ENCODE measurements at regions not wholly inside any gene's neighbourhood (a gene's known extent, or its start where the extent isn't known, plus 50 kb on each side); places are given as distances from the start of the nearest gene placed in this dataset.
"Not testable (repeated sequence)": the region's sequence is repeated elsewhere in the genome, so short reads cannot be mapped to it uniquely, and the experiment has no call there.

GRCh38 chr12:5096241-5096924, 52.7 kb downstream of the KCNA5 start:
- no peak for DNase-seq

DNA sequence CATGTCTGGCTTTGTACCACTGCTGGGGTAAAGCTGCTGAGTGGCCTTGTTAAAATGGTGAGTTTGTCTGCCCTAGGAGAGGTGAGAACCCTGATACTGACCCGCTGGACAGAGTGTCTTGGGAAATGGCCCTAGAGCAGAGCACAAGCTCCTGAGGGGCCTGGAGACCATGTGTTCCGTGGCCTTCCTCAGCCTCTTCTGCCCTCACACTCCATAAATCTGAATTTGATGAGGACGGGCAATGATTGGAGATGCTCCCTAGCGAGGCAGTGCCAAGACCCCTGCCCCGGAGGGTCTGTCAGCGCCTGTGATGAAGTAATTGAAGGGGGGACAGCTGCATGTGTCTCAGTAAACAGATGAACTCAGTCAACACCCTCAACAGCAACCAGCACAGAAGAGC, 54.1 kb downstream of the KCNA5 start:
- DNase-seq, result no peak

DNA sequence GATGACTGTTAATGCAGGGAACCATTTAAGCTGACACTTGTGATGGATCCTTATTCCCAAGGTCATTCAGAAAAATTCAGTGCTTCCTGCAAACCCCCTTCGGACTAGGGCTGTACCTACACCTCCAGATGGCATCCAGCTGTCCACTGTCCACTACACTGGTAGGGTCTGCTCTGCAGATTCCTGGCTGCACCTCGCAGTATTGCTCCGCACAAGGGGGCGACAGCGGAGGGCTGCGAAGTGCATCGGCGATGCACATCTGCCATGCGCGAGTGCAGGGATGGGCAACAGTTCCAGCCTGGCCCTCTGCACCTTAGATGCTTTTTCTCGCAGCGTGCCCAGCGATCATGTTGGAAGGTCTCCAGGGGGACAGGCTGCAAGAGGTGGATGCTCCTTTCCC, 55.5 kb downstream of the KCNA5 start:
- no peak for DNase-seq

DNA sequence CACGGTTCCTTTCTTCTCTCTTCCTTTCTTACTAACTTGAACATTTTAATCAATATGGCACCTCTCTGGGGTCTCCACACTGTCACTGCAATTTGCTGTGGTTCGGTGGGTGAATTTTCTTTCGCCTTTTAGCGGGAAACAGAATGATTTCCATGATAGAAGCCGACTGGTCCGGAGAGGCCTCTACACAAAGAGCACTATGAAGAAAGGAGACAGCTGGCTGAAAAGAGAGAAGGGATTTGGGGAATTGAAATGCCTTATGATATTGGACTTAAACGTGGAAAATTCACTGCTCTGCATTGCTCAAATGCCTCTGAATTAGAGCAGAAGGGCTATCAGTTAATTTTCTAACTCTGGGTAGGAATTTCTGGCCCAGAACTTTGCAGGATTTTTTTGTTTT, 55.9 kb downstream of the KCNA5 start:
- DNase-seq, result peak; percentile 13

DNA sequence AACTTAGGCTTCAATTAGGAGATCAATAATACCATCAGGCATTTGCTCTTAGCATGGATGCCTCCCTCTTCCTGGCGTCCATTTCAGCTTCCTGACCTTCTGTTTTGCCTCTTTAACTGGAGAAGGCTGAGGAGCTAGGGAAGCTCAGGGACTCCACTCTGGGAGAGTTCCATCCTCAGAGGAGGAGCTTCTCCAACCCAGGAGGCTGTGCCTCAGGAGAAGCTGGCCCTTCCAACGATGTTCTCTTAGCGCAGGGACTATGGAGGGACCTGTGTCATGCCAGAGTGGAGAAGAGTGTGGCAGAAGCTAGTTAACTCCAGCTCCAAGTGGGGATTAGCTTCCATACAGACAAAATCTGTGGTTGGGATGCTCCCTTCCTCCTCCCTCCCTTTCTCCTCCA, 58.0 kb downstream of the KCNA5 start:
- no peak for DNase-seq

DNA sequence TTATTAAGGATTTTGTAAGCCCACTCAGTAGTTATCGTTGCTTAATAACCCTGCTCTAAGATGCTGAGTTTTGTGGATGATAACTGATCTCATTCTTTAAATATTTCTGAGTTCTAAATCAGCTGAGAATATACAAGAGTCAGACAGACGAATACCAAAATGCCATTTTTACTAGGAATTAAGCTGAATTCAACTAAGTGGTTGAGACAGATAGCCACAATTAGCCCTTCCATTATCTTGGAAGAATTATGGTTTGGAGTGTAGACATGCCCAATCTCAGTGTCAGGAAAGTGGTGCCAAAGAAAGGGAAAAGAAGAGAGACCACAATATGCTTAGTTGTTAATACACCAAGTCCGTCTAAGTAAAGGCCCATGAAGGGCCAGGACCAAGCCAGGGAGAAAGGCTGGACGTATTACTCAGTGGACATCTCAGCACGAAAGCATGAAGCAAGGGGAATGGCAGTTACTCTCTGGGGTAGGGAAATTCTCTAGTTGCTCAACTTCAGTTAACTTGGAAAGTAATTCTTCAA, 58.6 kb downstream of the KCNA5 start:
- no peak for DNase-seq

- DNase-seq, result no peak
These were observed 59.1 kb downstream of the KCNA5 start for GRCh38 chr12:5102806-5103205.

DNA sequence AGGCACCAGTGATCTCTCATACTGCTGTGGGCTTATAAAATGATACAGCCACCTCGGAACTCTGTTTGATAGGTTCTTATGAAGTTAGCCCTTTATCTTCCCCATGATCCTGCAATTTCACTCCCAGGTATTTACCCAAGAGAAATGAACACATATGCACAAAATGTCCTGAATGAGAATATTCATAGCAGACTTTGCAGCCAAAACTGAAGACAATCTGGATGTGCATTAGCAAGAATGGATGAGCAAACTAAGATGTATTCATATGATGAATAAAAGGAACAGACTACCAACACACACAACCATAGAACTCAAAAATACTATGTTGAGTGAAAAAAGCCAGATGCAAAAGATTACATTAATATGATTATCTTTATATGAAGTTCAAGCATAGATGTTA, 66.7 kb downstream of the KCNA5 start:
- no peak for DNase-seq

- no peak for DNase-seq
These were observed 70.8 kb downstream of the KCNA5 start for GRCh38 chr12:5114436-5114835.

DNA sequence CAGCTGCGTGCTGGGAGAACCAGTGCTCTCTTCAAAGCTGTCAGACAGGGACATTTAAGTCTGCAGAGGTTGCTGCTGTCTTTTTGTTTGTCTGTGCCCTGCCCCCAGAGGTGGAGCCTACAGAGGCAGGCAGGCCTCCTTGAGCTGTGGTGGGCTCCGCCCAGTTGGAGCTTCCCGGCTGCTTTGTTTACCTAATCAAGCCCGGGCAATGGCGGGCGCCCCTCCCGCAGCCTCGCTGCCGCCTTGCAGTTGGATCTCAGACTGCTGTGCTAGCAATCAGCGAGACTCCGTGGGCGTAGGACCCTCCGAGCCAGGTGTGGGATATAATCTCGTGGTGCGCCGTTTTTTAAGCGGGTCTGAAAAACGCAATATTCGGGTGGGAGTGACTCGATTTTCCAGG, 78.1 kb downstream of the KCNA5 start:
- DNase-seq, result not testable (repeated sequence)

DNA sequence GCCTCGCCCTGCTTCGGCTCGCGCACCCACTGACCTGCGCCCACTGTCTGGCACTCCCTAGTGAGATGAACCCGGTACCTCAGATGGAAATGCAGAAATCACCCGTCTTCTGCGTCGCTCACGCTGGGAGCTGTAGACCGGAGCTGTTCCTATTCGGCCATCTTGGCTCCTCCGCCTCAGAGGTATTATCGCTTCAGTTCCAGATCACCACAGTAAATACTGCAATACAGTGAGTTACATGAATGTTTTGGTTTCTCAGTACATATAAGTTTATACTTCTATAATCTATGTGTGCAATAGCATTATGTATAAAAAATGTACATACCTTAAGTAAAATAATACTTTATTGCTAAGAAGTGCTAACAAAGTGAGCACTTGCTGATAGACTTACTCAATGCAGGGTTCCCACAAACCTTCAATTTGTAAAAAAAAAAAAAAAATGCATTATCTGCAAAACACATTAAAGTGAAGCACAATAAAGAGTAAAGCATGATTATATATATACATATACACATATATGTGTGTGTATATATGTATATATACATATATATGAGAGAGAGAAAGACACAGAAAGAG, 78.7 kb downstream of the KCNA5 start:
- DNase-seq, result not testable (repeated sequence)

DNA sequence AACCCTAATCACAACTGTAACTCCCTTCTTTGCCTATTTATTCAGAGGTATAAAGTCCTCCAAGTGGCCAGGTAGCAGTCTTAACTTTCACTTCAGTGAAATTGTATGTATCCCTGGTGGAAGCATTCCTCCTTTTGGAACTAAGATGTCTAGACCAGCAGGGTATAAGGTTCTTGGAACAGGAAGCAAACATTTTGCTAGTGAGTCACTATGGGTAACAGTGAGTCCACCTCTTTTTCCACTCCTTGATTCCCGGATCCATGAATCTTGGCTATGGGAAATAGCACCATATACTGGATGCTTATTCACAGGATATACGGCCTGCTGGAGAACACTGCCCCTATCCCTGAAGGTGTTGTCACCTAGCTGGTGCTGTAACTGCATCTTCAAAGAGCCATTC, 80.2 kb downstream of the KCNA5 start:
- no peak for DNase-seq

DNA sequence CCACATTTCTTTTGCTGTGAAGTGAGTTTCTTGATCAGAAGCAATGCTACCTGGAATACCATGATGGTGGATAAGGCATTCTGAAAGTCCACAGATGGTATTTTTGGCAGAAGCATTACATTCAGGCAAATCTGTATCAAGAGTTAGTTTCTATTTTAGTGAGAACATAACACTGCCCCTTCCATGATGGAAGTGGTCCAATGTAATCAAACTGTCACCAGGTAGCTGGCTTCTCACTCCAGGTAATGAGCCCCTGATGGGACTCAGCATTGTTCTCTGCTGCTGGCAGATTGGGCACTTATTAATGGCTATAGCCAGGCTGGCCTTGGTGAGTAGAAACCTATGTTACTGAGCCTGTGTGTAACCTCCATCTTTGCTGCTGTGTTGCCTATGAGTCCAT, 80.7 kb downstream of the KCNA5 start:
- no peak for DNase-seq

DNA sequence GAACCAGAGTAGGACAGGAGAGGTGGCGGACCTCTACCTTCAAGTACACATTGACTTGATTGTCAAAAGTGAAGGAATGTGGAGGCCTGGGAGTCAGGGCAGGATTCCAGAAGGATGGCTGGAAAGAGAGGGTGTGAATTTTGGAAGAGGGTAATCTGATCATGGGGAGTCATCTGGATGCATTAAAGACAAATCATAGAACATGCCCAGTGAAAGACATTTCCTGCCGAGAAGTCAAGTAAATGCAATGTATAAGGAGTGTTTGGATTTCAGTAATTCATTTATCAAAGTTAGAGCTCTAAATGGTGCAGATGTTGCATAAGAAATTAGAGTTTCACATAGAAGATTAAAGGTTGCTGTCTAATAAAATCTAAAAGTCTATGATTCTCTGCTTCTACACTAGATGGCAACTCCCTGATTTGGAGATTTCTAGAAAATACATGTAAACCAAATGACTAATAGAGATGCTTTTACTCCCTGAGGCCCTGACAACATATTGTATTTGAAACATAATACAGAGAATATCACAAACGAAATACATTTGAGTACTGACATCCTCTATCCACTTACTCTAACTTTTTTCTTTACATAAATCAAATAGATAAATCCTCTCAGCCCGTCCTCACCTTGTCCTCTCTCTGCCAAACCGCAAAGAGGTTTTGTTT, 91.3 kb downstream of the KCNA5 start:
- DNase-seq, result no peak

- DNase-seq, result no peak
These were observed 94.6 kb downstream of the KCNA5 start for GRCh38 chr12:5138256-5138655.

DNA sequence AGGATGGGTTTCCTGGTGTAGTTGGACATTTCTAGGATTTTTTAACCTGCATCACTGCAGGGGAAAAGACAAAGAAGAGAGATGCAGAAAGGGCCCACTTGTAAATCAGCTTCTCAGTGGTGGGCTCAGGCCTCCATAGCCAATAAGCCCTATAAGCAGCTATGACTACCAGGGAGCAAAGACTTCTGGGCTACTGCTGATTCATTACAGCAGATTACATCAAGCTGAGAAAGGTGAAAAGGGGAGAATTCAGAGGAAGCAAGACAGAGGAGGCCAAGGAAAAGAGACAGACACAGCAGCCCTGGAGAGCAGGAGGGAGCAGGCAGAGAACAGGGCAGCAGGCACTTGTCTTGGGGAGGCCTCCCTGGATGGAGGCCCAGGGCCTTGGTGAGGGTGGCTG, 95.2 kb downstream of the KCNA5 start:
- no peak for DNase-seq

GRCh38 chr12:5139751-5140150, 96.1 kb downstream of the KCNA5 start:
- no peak for DNase-seq

- DNase-seq, result no peak
These were observed 96.5 kb downstream of the KCNA5 start for GRCh38 chr12:5140190-5140589.

- no peak for DNase-seq
These were observed 105.2 kb downstream of the KCNA5 start for GRCh38 chr12:5148880-5149279.

DNA sequence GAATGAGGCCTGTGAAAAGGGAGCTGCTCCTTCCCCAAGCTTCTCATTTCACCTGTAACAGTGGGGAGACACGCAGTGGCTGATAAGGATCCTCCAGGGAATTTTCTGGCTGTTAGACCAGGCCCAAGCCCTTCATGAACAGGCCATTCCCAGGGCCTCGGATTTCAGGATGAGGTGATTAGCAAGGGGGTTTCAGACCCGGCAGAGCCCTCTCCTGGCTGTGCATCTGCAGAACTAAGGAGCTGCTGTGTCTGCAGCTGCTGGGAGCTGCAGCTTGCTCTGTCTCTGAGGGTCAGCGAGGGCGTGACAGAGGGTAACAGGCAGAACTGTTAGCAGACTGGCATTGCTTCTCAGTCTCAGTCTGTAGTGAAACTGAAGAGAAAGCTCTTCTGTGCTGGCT, 110.4 kb downstream of the KCNA5 start:
- DNase-seq, result no peak

- DNase-seq, result no peak
These were observed 112.2 kb downstream of the KCNA5 start for GRCh38 chr12:5155866-5156265.

DNA sequence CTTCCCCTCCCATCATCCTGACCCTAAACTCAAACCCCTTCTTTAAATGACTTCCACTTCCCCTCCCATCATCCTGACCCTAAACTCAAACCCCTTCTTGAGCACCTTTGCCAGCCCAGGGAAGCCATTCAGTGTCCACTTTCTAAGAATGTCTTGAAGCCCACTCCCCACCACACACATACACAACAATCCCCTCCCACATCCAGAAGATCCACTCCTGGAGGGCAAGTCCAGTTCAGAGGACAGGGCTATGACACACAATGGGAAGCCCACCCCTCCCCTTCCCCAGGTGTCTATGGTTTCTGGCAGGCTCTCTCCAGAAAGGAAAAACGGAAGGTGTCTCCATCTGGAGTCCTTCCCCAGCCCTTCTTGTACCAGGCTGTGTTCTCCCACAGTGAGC, 117.1 kb downstream of the KCNA5 start:
- DNase-seq, result no peak

DNA sequence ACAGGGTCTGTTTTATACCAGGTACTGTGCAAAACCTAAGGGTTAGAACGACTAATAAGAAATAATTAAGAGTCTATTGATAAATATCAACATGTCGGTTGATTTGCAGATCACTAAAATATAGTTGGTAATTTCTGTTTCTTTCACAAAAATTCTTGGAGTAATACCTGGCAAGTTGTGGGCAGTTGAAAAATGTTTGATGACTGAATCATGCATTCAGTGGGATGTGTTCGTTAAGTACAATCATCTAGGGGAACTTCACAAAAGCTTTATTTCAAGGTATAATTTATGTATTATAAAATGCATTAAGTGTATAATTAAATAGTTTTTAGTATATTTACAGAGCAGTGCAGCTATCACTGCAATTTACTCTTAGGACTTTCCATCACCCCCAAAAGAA, 120.0 kb downstream of the KCNA5 start:
- DNase-seq, result no peak

Measured in muscle of arm (tissue), 1 donor.